ENCODE measurements at regions not wholly inside any gene's neighbourhood (a gene's known extent, or its start where the extent isn't known, plus 50 kb on each side); places are given as distances from the start of the nearest gene placed in this dataset.

- no peaks in the 10 kb centered on the region for H3K27me3 ChIP-seq (ENCODE audit: insufficient read depth, low read length, poor library complexity)
- H2AFZ ChIP-seq (ENCODE audit: low read depth, low read length) = no peak overlapping the region
- H3K4me1 ChIP-seq (ENCODE audit: insufficient read depth, low read length) = no peaks in the 10 kb centered on the region
- H4K20me1 ChIP-seq (ENCODE audit: insufficient read depth, low read length) = no peaks in the 10 kb centered on the region
- no peak overlapping the region for H3K27ac ChIP-seq (ENCODE audit: low read length)
- no peak overlapping the region for H3K4me3 ChIP-seq (ENCODE audit: low read depth in 1 of 2, low read length in 2 of 2)
- H3K79me2 ChIP-seq (ENCODE audit: insufficient read depth, low read length) = no peaks in the 10 kb centered on the region
- no peak for DNase-seq
- no peak for ATAC-seq (ENCODE audit: insufficient read depth, low read depth)
- no peak overlapping the region for H3K9ac ChIP-seq (ENCODE audit: low read depth, low read length)
- no peak overlapping the region for H3K4me2 ChIP-seq (ENCODE audit: insufficient read depth, low read length)
- no peak for TF ChIP-seq CTCF (IDR thresholded peaks at IDR 0.05; ENCODE audit: borderline replicate concordance, extremely low read depth, low read length, poor library complexity, severe bottlenecking)
- H3K36me3 ChIP-seq (ENCODE audit: insufficient read depth, low read length) = no peaks in the 10 kb centered on the region
- H3K9me3 ChIP-seq (ENCODE audit: insufficient read depth, low read length, severe bottlenecking) = no peaks in the 10 kb centered on the region
Measured at GRCh38 chr2:4866198-4866597, 826.0 kb upstream of the SOX11 start.

GRCh38 chr2:4868466-4868865 is 823.7 kb upstream of the SOX11 start:
- Histone ChIP-seq H3K9me3 (ENCODE audit: insufficient read depth, low read length, severe bottlenecking) (no peaks in the 10 kb centered on the region), H3K36me3 (ENCODE audit: insufficient read depth, low read length) (no peaks in the 10 kb centered on the region), H3K27me3 (ENCODE audit: insufficient read depth, low read length, poor library complexity) (no peaks in the 10 kb centered on the region), H3K9ac (ENCODE audit: low read depth, low read length) (no peak overlapping the region), H3K79me2 (ENCODE audit: insufficient read depth, low read length) (no peaks in the 10 kb centered on the region), H3K4me3 (ENCODE audit: low read depth in 1 of 2, low read length in 2 of 2) (no peak overlapping the region), H3K4me2 (ENCODE audit: insufficient read depth, low read length) (no peak overlapping the region), H3K27ac (ENCODE audit: low read length) (no peak overlapping the region), H2AFZ (ENCODE audit: low read depth, low read length) (no peak overlapping the region), H3K4me1 (ENCODE audit: insufficient read depth, low read length) (no peaks in the 10 kb centered on the region), H4K20me1 (ENCODE audit: insufficient read depth, low read length) (no peaks in the 10 kb centered on the region)
- TF ChIP-seq CTCF (IDR thresholded peaks at IDR 0.05; ENCODE audit: borderline replicate concordance, extremely low read depth, low read length, poor library complexity, severe bottlenecking) (no peak), EZH2 (IDR thresholded peaks at IDR 0.05; ENCODE audit: borderline replicate concordance, low read depth, low read length, severe bottlenecking) (no peak)
- ATAC-seq (ENCODE audit: insufficient read depth, low read depth) (no peak), DNase-seq (no peak)

GRCh38 chr2:4869154-4869553 is 823.0 kb upstream of the SOX11 start:
- no peaks in the 10 kb centered on the region for H3K79me2 ChIP-seq (ENCODE audit: insufficient read depth, low read length)
- H3K4me3 ChIP-seq (ENCODE audit: low read depth in 1 of 2, low read length in 2 of 2) = no peak overlapping the region
- H2AFZ ChIP-seq (ENCODE audit: low read depth, low read length) = no peak overlapping the region
- H3K27me3 ChIP-seq (ENCODE audit: insufficient read depth, low read length, poor library complexity) = no peaks in the 10 kb centered on the region
- no peak overlapping the region for H3K4me2 ChIP-seq (ENCODE audit: insufficient read depth, low read length)
- no peak overlapping the region for H3K27ac ChIP-seq (ENCODE audit: low read length)
- no peak overlapping the region for H3K9ac ChIP-seq (ENCODE audit: low read depth, low read length)
- no peaks in the 10 kb centered on the region for H4K20me1 ChIP-seq (ENCODE audit: insufficient read depth, low read length)
- H3K9me3 ChIP-seq (ENCODE audit: insufficient read depth, low read length, severe bottlenecking) = no peaks in the 10 kb centered on the region
- TF ChIP-seq CTCF (IDR thresholded peaks at IDR 0.05; ENCODE audit: borderline replicate concordance, extremely low read depth, low read length, poor library complexity, severe bottlenecking) (no peak), EZH2 (IDR thresholded peaks at IDR 0.05; ENCODE audit: borderline replicate concordance, low read depth, low read length, severe bottlenecking) (no peak)
- DNase-seq (no peak), ATAC-seq (ENCODE audit: insufficient read depth, low read depth) (no peak)
- H3K36me3 ChIP-seq (ENCODE audit: insufficient read depth, low read length) = no peaks in the 10 kb centered on the region
- H3K4me1 ChIP-seq (ENCODE audit: insufficient read depth, low read length) = no peaks in the 10 kb centered on the region

- no peak for ATAC-seq (ENCODE audit: insufficient read depth, low read depth)
- Histone ChIP-seq H3K9ac (ENCODE audit: low read depth, low read length) (no peak overlapping the region), H3K4me2 (ENCODE audit: insufficient read depth, low read length) (no peak overlapping the region)
Measured at GRCh38 chr2:4873364-4873763, 818.8 kb upstream of the SOX11 start.

More at GRCh38 chr2:4873364-4873763, 818.8 kb upstream of the SOX11 start:
- no peak for DNase-seq
- TF ChIP-seq EZH2 (IDR thresholded peaks at IDR 0.05; ENCODE audit: borderline replicate concordance, low read depth, low read length, severe bottlenecking) = no peak
- no peak for TF ChIP-seq CTCF (IDR thresholded peaks at IDR 0.05; ENCODE audit: borderline replicate concordance, extremely low read depth, low read length, poor library complexity, severe bottlenecking)
- no peaks in the 10 kb centered on the region for H3K9me3 ChIP-seq (ENCODE audit: insufficient read depth, low read length, severe bottlenecking)
- no peaks in the 10 kb centered on the region for H4K20me1 ChIP-seq (ENCODE audit: insufficient read depth, low read length)
- H3K4me1 ChIP-seq (ENCODE audit: insufficient read depth, low read length) = no peaks in the 10 kb centered on the region
- no peaks in the 10 kb centered on the region for H3K27me3 ChIP-seq (ENCODE audit: insufficient read depth, low read length, poor library complexity)
- H3K27ac ChIP-seq (ENCODE audit: low read length) = no peak overlapping the region
- H3K79me2 ChIP-seq (ENCODE audit: insufficient read depth, low read length) = no peaks in the 10 kb centered on the region
- H3K4me3 ChIP-seq (ENCODE audit: low read depth in 1 of 2, low read length in 2 of 2) = no peak overlapping the region
- no peaks in the 10 kb centered on the region for H3K36me3 ChIP-seq (ENCODE audit: insufficient read depth, low read length)
- no peak overlapping the region for H2AFZ ChIP-seq (ENCODE audit: low read depth, low read length)

Measured in DND-41 (cell line).